SJSA1 (cell line): ENCODE measurements at regions not wholly inside any gene's neighbourhood (a gene's known extent, or its start where the extent isn't known, plus 50 kb on each side); places are given as distances from the start of the nearest gene placed in this dataset.

ENCODE experiments used
- DNase-seq, 2 experiments: peaks; one replicate each; pipeline ENCODE4 v3.0.0-alpha.2; 2015 to 2020; ENCODE audit warnings: low spot score in 2 of 2, low read depth in 1 of 2
- H3K27ac ChIP-seq: fragments of 250-450 bp; sonication (Bioruptor Pico); 2 replicates; pipeline ENCODE4 v1.5.1; 2020; ENCODE audit warnings: mild to moderate bottlenecking, moderate library complexity
- H3K27me3 ChIP-seq: fragments of 250-450 bp; sonication (Bioruptor Pico); replicated peaks from 2 replicates; pipeline ENCODE4 v1.5.1; 2020; ENCODE audit warnings: mild to moderate bottlenecking, moderate library complexity
- H3K36me3 ChIP-seq: fragments of 250-450 bp; sonication (Bioruptor Pico); 2 replicates; pipeline ENCODE4 v1.5.1; 2020; ENCODE audit warnings: mild to moderate bottlenecking
- H3K4me1 ChIP-seq: fragments of 250-450 bp; sonication (Bioruptor Pico); replicated peaks from 2 replicates; pipeline ENCODE4 v1.6.1; 2021; ENCODE audit warnings: mild to moderate bottlenecking
- H3K4me3 ChIP-seq: fragments of 250-450 bp; sonication (Bioruptor Pico); 2 replicates; pipeline ENCODE4 v1.5.1; 2020; ENCODE audit warnings: mild to moderate bottlenecking
- H3K9me3 ChIP-seq: fragments of 250-450 bp; sonication (Bioruptor Pico); replicated peaks from 2 replicates; pipeline ENCODE4 v1.5.1; 2020; ENCODE audit warnings: mild to moderate bottlenecking

DNA sequence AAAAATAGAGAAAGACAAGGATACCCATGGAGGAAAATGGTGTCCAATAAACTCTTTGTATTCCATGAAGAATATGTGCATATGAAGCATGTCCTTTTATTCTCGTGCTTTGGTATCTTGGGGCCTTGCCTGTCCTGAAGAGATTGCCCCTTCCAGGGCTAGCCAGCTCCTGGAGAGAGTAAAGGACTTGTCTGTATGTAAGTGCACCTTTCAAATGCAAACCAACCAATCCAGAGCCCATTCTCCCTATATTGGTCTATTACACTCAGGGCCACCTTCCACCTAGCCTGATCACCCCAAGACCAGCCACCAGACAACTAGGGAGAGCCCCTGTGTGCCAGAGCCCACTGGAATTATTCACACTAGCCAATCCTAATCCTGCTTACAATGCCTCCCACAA, 221.6 kb downstream of the CD83 start:
- Histone ChIP-seq H3K4me3 (no peak overlapping the region), H3K27me3 (no peaks in the 10 kb centered on the region), H3K27ac (no peak overlapping the region), H3K9me3 (no peaks in the 10 kb centered on the region), H3K36me3 (no peaks in the 10 kb centered on the region), H3K4me1 (no peaks in the 10 kb centered on the region)
- DNase-seq: no peak

DNA sequence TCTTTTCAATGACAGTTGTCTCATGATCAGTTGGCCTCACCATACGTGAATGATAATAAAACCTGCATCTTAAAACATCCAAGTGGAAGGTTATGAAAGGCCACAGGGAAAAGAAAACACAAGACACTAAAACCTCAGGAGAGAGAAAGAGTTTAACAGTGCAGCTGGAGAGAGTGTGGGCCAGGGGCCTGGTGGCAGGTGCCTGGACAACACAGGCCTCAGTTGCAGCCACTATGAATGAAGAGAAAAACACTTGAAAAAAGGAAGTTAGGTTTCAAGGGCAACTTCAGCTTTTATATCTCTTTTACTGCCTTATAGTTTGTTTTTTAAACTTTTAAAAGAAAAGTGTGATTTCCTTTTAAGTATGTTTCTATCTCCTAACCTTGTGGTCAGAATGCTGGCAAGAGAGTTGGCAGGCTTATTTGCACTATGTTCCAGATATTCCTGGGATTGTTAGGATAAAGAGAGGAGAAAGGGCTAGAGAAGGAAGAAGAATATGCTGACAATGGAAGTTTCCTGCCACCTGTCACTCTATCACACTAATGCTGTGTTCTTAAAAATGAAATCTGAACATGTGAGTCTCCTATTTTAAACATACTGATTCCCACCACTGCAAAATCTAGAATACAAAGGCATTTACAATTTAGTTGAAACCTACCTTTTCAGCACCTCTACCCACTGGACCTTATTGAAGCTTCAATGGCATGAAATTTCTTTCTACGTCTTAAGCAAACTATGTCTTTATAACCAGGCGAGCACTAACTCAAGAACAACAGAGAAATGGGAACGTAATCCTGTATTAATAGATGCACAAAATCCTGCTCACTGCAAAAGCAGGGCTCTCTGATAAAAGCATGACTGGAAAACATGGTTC, 222.4 kb downstream of the CD83 start:
- H3K9me3 ChIP-seq: no peaks in the 10 kb centered on the region
- no peak overlapping the region for H3K27ac ChIP-seq
- no peaks in the 10 kb centered on the region for H3K36me3 ChIP-seq
- no peaks in the 10 kb centered on the region for H3K27me3 ChIP-seq
- H3K4me1 ChIP-seq: no peaks in the 10 kb centered on the region
- H3K4me3 ChIP-seq: no peak overlapping the region
- DNase-seq: no peak

DNA sequence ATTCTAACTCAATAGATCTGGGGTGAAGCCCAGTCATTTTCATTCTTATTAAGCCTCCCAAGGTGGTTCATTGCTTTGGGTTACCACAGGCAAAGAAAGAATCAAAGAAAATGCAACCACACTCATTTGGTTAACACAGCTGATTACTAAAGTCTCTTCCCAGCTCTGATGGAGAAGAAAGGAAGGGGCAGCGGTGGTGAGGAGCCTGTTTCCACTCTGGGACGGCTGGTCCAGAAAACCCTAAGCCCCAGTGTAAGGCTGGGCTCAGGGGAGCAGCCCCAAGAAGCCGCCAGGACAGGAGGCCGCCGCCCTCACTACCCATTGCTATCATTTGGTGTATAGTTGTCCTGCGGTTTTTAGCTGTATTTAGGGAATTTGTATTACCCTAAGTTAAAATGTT, 226.9 kb downstream of the CD83 start:
- Histone ChIP-seq H3K27ac (no peak overlapping the region), H3K4me3 (no peak overlapping the region), H3K36me3 (no peaks in the 10 kb centered on the region), H3K9me3 (no peaks in the 10 kb centered on the region), H3K4me1 (no peaks in the 10 kb centered on the region), H3K27me3 (no peaks in the 10 kb centered on the region)
- no peak for DNase-seq

DNA sequence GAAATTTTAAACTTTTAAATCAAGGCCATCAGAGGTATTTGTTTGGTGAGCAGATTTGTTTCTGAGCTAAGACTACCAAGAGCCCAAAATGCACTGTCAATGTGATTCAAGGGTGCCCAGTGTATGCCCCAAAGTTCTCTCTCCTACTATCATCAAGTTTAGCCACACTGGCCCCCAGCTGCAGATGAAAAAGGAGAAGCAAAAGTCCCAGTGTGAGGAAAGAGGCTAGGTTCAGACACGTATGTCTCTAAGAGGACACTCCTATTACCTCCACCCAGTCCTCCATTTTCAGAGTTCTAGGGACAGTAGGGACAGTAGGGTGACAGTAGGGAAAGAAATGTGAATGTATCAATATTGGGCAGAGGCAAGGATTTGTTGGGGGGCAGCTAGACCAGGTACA, 230.8 kb downstream of the CD83 start:
- H3K36me3 ChIP-seq: no peaks in the 10 kb centered on the region
- no peak overlapping the region for H3K27ac ChIP-seq
- no peaks in the 10 kb centered on the region for H3K4me1 ChIP-seq
- H3K4me3 ChIP-seq: no peak overlapping the region
- DNase-seq: no peak
- 0 out of 2 replicates have a peak, but pooled peaks cover 2% of the 10 kb centered on the region for H3K9me3 ChIP-seq
- H3K27me3 ChIP-seq: no peaks in the 10 kb centered on the region

DNA sequence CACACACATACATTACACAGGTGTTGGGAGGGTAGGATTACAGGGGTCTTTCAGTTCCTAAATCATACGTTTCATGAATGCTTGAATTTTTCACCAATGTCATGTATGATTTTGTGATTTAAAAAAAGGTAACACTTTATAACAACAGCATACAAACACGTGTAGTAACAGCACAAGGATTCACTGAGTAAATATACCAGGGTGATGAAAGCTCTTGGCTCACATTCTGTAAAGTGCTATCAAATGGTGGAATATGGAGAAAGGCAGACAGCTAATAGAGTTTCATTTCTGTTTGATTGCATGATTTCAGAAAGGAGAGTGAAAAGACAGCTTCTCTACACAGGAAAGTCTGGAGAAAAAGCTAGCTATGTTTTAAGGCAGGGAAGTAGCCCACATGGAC, 231.9 kb downstream of the CD83 start:
- H3K4me3 ChIP-seq: no peak overlapping the region
- no peaks in the 10 kb centered on the region for H3K27me3 ChIP-seq
- no peak overlapping the region for H3K27ac ChIP-seq
- DNase-seq: no peak
- H3K36me3 ChIP-seq: no peaks in the 10 kb centered on the region
- H3K9me3 ChIP-seq: 0 out of 2 replicates have a peak, but pooled peaks cover 2% of the 10 kb centered on the region
- H3K4me1 ChIP-seq: no peaks in the 10 kb centered on the region

DNA sequence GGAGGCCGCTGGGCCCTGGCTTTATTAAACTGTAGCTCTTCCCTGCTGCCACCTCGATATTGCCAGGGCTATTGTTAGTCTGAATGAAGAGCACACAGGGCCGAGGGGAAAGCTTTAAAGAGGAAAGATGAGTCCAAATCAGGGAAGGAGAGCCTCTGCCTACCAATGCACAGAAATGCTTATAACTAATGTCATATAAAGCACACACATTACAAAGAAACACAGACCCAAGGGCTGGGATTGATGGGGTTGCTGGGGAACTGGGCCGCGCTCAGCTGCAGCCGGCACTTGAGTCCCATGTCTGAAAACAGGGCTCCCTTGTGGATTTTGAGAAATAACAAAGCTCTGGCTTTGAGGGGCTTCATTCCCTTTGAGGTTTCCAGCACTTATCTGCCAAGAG, 232.6 kb downstream of the CD83 start:
- no peaks in the 10 kb centered on the region for H3K27me3 ChIP-seq
- no peak overlapping the region for H3K4me3 ChIP-seq
- H3K4me1 ChIP-seq: no peaks in the 10 kb centered on the region
- H3K36me3 ChIP-seq: no peaks in the 10 kb centered on the region
- no peak for DNase-seq
- 0 out of 2 replicates have a peak, but pooled peaks cover 2% of the 10 kb centered on the region for H3K9me3 ChIP-seq
- no peak overlapping the region for H3K27ac ChIP-seq

DNA sequence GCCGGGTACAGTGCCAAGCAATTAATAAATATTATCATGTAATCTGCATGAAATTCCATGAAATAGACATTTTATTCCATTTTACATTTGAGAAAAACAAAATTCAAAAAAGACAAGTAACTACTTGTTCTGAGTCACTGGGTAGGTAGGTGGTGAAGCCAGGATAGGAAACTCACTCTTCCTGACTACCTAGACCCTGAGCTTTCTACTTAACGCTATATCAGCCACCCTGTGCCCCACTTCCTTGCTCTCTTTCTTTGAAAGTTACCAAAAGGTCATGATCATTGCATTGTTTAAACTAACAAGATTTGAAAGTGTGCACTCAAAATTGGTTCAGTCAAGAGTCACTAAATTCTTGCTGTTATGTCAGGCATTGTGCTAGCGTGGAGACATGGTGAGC, 235.7 kb downstream of the CD83 start:
- H3K4me1 ChIP-seq: no peaks in the 10 kb centered on the region
- H3K27ac ChIP-seq: no peak overlapping the region
- no peak for DNase-seq
- no peaks in the 10 kb centered on the region for H3K36me3 ChIP-seq
- H3K9me3 ChIP-seq: 0 out of 2 replicates have a peak, but pooled peaks cover 2% of the 10 kb centered on the region
- H3K27me3 ChIP-seq: no peaks in the 10 kb centered on the region
- H3K4me3 ChIP-seq: no peak overlapping the region

DNA sequence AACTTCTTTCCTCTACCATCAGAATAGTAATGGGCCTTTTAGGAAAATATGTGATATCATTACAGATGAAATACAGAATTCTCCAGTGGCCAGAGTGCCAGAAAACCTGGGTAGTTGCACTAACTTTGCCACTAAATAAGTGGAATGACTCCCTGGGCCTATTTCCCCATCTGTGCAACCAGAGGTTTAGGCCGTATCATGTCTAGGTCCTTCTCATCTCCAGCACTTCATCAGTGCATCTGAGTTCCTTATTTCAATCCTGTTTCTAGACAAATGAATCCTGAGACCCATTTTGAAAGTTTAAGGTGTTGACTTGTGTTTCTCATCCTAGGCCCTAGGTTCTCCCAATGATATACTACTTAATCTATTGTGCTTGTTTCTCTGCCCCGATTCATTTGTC, 236.2 kb downstream of the CD83 start:
- H3K9me3 ChIP-seq: 0 out of 2 replicates have a peak, but pooled peaks cover 2% of the 10 kb centered on the region
- DNase-seq: no peak
- H3K27me3 ChIP-seq: no peaks in the 10 kb centered on the region
- H3K4me1 ChIP-seq: no peaks in the 10 kb centered on the region
- no peaks in the 10 kb centered on the region for H3K36me3 ChIP-seq
- no peak overlapping the region for H3K4me3 ChIP-seq
- H3K27ac ChIP-seq: no peak overlapping the region

DNA sequence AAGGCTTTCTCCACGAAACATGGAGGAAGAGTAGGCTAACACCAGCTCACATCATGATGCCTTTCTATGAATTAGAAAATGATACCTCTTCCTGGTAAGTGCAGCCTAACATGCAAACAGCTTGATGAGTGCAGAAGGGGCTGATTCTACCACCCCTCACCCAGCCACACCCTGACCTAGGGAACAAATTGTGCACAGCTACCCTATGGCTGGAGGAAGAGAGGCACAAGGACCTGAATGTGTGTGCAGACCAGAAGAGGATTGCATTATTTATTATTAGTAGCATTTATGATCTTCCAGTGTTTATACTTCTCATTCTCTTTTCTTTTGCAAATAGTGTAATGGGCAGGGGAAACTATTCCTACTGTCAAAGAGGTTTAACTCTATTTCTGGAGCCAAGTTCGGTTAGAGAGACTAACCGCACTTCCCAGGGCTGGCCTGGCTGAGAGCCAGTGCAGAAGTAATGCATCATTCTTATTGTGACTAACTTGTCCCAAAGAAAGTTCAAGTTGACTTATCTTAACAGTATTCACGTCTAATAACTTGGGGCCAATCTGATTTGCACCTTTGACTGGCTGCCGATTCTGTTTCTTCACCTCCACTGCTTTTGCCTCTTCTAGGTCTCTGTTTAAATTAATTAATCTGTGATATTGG, 237.5 kb downstream of the CD83 start:
- Histone ChIP-seq H3K4me3 (no peak overlapping the region), H3K9me3 (0 out of 2 replicates have a peak, but pooled peaks cover 2% of the 10 kb centered on the region), H3K4me1 (no peaks in the 10 kb centered on the region)

DNA sequence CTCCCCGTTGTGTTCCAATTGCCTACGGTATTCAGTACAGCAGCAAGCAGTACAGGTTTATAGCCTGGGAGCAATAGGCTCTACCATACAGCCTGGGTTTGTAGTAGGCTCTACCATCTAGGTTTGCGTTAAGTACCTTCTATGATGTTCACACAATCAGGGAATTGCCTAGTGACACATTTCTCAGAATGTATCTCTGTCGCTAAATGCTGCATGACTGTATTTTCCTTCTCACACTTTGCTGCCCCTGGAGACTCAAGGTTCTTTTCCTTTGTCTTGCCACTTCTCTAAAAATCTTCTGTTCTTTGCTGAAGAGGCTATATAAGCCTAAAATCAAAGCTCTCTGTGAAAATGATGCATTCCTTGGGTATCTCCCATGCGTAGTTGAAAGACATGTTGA, 241.9 kb downstream of the CD83 start:
- no peak for DNase-seq
- Histone ChIP-seq H3K27ac (no peak overlapping the region), H3K4me3 (no peak overlapping the region), H3K4me1 (no peaks in the 10 kb centered on the region), H3K9me3 (no peaks in the 10 kb centered on the region), H3K36me3 (no peaks in the 10 kb centered on the region), H3K27me3 (no peaks in the 10 kb centered on the region)

More for the DNA sequence above, 237.5 kb downstream of the CD83 start:
- Histone ChIP-seq H3K27me3 (no peaks in the 10 kb centered on the region), H3K27ac (no peak overlapping the region), H3K36me3 (no peaks in the 10 kb centered on the region)
- peak; percentile 31 to 47 for DNase-seq

DNA sequence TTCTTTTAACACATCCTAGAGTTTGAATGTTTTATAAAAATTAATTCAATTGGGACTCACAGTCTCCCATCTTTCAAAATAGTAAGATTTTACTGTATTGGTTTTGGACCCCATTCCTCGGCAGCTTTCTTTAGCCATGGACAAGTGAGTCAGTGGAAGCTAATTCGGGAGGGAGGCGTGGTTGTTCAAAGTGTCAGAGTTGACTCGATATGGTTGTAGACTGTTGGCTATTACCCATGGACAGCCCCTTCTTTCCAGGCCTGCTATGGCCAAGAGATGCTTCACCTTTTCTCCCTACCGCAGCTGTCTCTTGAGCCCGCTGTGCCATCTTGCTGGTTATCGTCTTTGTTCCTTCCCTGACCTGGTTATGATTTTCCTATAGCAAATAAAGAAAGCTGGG, 243.0 kb downstream of the CD83 start:
- no peaks in the 10 kb centered on the region for H3K4me1 ChIP-seq
- no peak overlapping the region for H3K27ac ChIP-seq
- H3K27me3 ChIP-seq: no peaks in the 10 kb centered on the region
- no peak for DNase-seq
- H3K36me3 ChIP-seq: no peaks in the 10 kb centered on the region
- no peaks in the 10 kb centered on the region for H3K9me3 ChIP-seq
- no peak overlapping the region for H3K4me3 ChIP-seq

DNA sequence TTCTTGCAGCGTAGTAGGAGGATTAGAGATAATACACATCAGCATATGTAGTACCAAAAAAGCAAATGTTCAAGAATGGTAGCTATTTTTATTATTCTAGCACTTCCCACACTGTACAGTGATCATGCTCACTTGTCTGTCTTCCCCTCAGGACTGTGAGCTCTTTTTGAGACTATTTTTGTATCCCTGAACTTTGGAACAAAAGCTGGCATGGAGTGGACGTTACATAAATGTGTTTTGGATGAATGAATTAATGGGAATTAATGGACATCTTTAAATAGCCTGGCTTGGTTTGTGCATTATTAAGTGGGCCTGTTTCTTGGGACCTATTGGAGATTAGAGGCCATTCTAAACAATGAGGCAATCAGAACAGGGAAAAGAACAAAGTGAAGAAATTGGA, 243.7 kb downstream of the CD83 start:
- H3K4me3 ChIP-seq: no peak overlapping the region
- H3K27ac ChIP-seq: no peak overlapping the region
- no peak for DNase-seq
- H3K27me3 ChIP-seq: no peaks in the 10 kb centered on the region
- H3K36me3 ChIP-seq: no peaks in the 10 kb centered on the region
- no peaks in the 10 kb centered on the region for H3K4me1 ChIP-seq
- no peaks in the 10 kb centered on the region for H3K9me3 ChIP-seq

DNA sequence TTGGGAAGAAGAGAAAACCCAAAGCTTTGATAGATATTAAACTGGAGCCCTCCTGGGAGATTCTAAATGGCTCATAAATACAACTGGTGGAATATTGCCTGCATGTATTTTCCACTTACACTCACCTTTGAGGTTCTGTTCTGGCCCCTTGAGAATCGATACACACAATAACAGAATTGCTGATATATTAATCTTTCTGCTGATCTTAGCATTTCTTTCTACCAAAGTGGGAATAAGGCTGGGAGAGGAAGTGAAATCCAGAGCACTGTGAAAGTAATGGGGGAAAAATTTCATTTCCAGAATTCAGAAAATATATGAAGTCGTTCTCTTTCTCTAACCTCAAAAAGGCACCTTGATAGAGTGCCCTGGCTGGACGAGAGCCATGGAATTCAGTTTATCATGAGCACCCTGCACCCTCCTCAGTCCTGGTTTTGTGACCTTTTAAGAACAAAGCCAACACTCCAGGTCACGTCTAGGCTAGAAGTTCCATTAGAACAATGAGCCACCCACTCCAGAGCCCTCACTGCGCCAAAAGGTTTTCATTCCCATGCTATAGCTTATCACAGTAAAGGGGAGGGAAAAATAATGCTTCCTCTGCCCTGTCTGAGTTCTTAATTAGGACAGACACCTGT, 244.5 kb downstream of the CD83 start:
- H3K4me1 ChIP-seq: no peaks in the 10 kb centered on the region
- peaks cover 2% of the 10 kb centered on the region; the same call in 1 of the 2 replicates for H3K9me3 ChIP-seq
- no peaks in the 10 kb centered on the region for H3K27me3 ChIP-seq
- no peak overlapping the region for H3K4me3 ChIP-seq
- no peaks in the 10 kb centered on the region for H3K36me3 ChIP-seq
- DNase-seq: no peak
- H3K27ac ChIP-seq: no peak overlapping the region

DNA sequence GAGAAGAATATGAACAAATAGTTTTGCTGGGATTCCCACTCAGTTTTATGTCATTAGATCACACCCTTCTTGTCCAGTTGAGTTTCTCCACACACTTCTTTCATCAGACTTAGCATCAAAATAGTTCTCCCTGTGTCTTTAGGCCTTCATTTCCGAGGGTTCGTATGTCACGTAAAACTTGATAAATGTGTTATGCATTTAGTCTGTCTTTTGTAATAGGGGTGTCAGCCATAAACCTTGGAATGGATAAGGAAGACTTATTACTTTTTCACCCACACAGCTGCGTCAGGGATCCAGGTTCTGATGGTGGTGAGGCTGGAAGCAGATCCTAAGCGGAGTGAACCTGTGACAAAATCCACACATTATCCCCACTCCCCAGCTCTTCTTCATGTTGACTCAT, 246.8 kb downstream of the CD83 start:
- Histone ChIP-seq H3K4me1 (no peaks in the 10 kb centered on the region), H3K36me3 (no peaks in the 10 kb centered on the region), H3K27ac (no peak overlapping the region), H3K4me3 (no peak overlapping the region), H3K27me3 (no peaks in the 10 kb centered on the region), H3K9me3 (peaks cover 2% of the 10 kb centered on the region)
- no peak for DNase-seq
